ENCODE measurements at regions not wholly inside any gene's neighbourhood (a gene's known extent, or its start where the extent isn't known, plus 50 kb on each side); places are given as distances from the start of the nearest gene placed in this dataset.

GRCh38 chr4:62302710-62303109 lies 1102.6 kb downstream of the ADGRL3 start:
- H2AK9ac ChIP-seq (replicated peaks; ENCODE audit: low read depth, low read length, poor library complexity): no peak overlapping the region
- no peak for TF ChIP-seq FOS (IDR thresholded peaks at IDR 0.05; ENCODE audit: low read depth, low read length)
- no peak for TF ChIP-seq NFE2L2 (IDR thresholded peaks at IDR 0.05; ENCODE audit: low read depth, low read length)
- TF ChIP-seq MAFK (IDR thresholded peaks at IDR 0.05; ENCODE audit: low read depth, low read length): no peak
- TF ChIP-seq RCOR1 (IDR thresholded peaks at IDR 0.05; ENCODE audit: insufficient replicate concordance, low read length): no peak
- no peak for TF ChIP-seq SMC3 (IDR thresholded peaks at IDR 0.05; ENCODE audit: low read depth, low read length)
- no peak for TF ChIP-seq CEBPB (IDR thresholded peaks at IDR 0.05; ENCODE audit: low read depth, low read length)
- no peak for TF ChIP-seq RAD21 (IDR thresholded peaks at IDR 0.05; ENCODE audit: low read length)
- TF ChIP-seq RFX5 (IDR thresholded peaks at IDR 0.05; ENCODE audit: low read depth, low read length): no peak
- no peak for TF ChIP-seq MAZ (IDR thresholded peaks at IDR 0.05; ENCODE audit: borderline replicate concordance, low read depth, low read length)
- TF ChIP-seq POLR2A (IDR thresholded peaks at IDR 0.05; ENCODE audit: low read depth, low read length): no peak
- TF ChIP-seq CTCF (conservative IDR thresholded peaks at IDR 0.05; ENCODE audit: low read depth, low read length): no peak
- TF ChIP-seq CHD1 (IDR thresholded peaks at IDR 0.05; ENCODE audit: low read depth, low read length): no peak
- no peak for TF ChIP-seq ELK1 (IDR thresholded peaks at IDR 0.05; ENCODE audit: borderline replicate concordance, low read depth, low read length)
- no peak for TF ChIP-seq USF2 (IDR thresholded peaks at IDR 0.05; ENCODE audit: low read depth, low read length)
- no peak for TF ChIP-seq BHLHE40 (IDR thresholded peaks at IDR 0.05; ENCODE audit: low read depth, low read length)
- TF ChIP-seq MXI1 (IDR thresholded peaks at IDR 0.05; ENCODE audit: borderline replicate concordance, low read depth, low read length): no peak
- no peaks in the 10 kb centered on the region for H3K27me3 ChIP-seq (ENCODE audit: control insufficient read depth, insufficient read depth, low read length)
- H3K4me2 ChIP-seq (ENCODE audit: low read depth, low read length): no peak overlapping the region
- ATAC-seq (ENCODE audit: low read depth) (no peak), DNase-seq (no peak)
- H2AK5ac ChIP-seq (ENCODE audit: low read depth, low read length): no peak overlapping the region
- no peaks in the 10 kb centered on the region for H4K20me1 ChIP-seq (ENCODE audit: insufficient read depth, low read length)
- H4K91ac ChIP-seq (ENCODE audit: insufficient read depth, low read depth, low read length): no peak overlapping the region
- ChIA-PET POLR2A (ENCODE audit: unreplicated experiment) (no interaction called here), CTCF (no interaction called here)
- H2BK15ac ChIP-seq (ENCODE audit: low read depth, low read length): no peak overlapping the region
- H3K27ac ChIP-seq (ENCODE audit: insufficient read depth, low read length): no peak overlapping the region
- WGBS, 2 experiments (ENCODE audit: extremely low coverage in 2 of 2, insufficient read length in 1 of 2): no CpG with 5 or more reads among the region's 1 CpG
- no peak overlapping the region for H3K23ac ChIP-seq (ENCODE audit: low read depth, low read length)
- no peak overlapping the region for H4K5ac ChIP-seq (ENCODE audit: low read depth, low read length)
- no peak overlapping the region for H2BK5ac ChIP-seq (ENCODE audit: low read depth, low read length, poor library complexity, severe bottlenecking)
- H3K9me1 ChIP-seq (ENCODE audit: insufficient read depth, low read length): no peaks in the 10 kb centered on the region
- no peak overlapping the region for H3K4ac ChIP-seq (ENCODE audit: low read depth, low read length)
- dilution Hi-C loops (cut with HindIII; ENCODE audit: low sequenced_read_pairs, unreplicated experiment) (no loop called here), in situ Hi-C loops (cut with MboI; ENCODE audit: low sequenced_read_pairs) (no loop called here), intact Hi-C loops (cut with micrococcal nuclease) (no loop called here)
- H3K4me1 ChIP-seq (ENCODE audit: control insufficient read depth, insufficient read depth, low read length): no peaks in the 10 kb centered on the region
- H4K8ac ChIP-seq (ENCODE audit: low read depth in 2 of 2, low read length in 2 of 2): no peak overlapping the region
- no peaks in the 10 kb centered on the region for H3K79me1 ChIP-seq (ENCODE audit: low read depth in 1 of 2, low read length in 2 of 2)
- H3K56ac ChIP-seq (ENCODE audit: extremely low read depth, insufficient read depth, low read length): no peak overlapping the region
- H3K9ac ChIP-seq (ENCODE audit: low read depth, low read length): no peak overlapping the region
- no peak overlapping the region for H2BK20ac ChIP-seq (ENCODE audit: low read depth, low read length)
- H2BK120ac ChIP-seq (ENCODE audit: low read depth, low read length): no peak overlapping the region
- no TSS peak for BruUV-seq (replicated peaks)
- no peak overlapping the region for H3K14ac ChIP-seq (replicated peaks; ENCODE audit: low read depth, low read length)
- H3K18ac ChIP-seq (ENCODE audit: low read depth, low read length): no peak overlapping the region
- H3K9me3 ChIP-seq (ENCODE audit: control insufficient read depth, insufficient read depth, low read length): peaks cover 11% of the 10 kb centered on the region
- H3K36me3 ChIP-seq (ENCODE audit: control insufficient read depth, insufficient read depth, low read length): no peaks in the 10 kb centered on the region
- no peak overlapping the region for H3K4me3 ChIP-seq (ENCODE audit: insufficient read depth, low read depth, low read length)
- H2AFZ ChIP-seq (replicated peaks; ENCODE audit: low read length, poor library complexity): no peak overlapping the region

All from IMR-90 (cell line).